ENCODE measurements at regions not wholly inside any gene's neighbourhood (a gene's known extent, or its start where the extent isn't known, plus 50 kb on each side); places are given as distances from the start of the nearest gene placed in this dataset.

- Histone ChIP-seq H3K27ac (no peak overlapping the region), H3K36me3 (no peaks in the 10 kb centered on the region), H3K4me3 (no peak overlapping the region), H3K4me1 (no peaks in the 10 kb centered on the region), H3K9me3 (no peaks in the 10 kb centered on the region), H3K27me3 (no peaks in the 10 kb centered on the region)
- DNase-seq = no peak
- intact Hi-C loops (cut with DNase I; ENCODE audit: low total_unique reads) = no loop called here
- no peak for TF ChIP-seq CTCF (IDR thresholded peaks at IDR 0.05)
Measured at GRCh38 chr14:86539361-86540070, 1009.6 kb downstream of the FLRT2 start.

- Histone ChIP-seq H3K9me3 (no peaks in the 10 kb centered on the region), H3K27me3 (no peaks in the 10 kb centered on the region), H3K4me3 (no peak overlapping the region), H3K27ac (no peak overlapping the region), H3K4me1 (no peaks in the 10 kb centered on the region), H3K36me3 (no peaks in the 10 kb centered on the region)
- intact Hi-C loops (cut with DNase I; ENCODE audit: low total_unique reads) = no loop called here
- no peak for DNase-seq
- TF ChIP-seq CTCF (IDR thresholded peaks at IDR 0.05) = no peak
Measured at GRCh38 chr14:86533834-86534233, 1003.9 kb downstream of the FLRT2 start.

GRCh38 chr14:86532219-86532618 is 1002.3 kb downstream of the FLRT2 start:
- TF ChIP-seq CTCF (IDR thresholded peaks at IDR 0.05) = no peak
- Histone ChIP-seq H3K36me3 (no peaks in the 10 kb centered on the region), H3K4me1 (no peaks in the 10 kb centered on the region), H3K27ac (no peak overlapping the region), H3K27me3 (no peaks in the 10 kb centered on the region), H3K9me3 (no peaks in the 10 kb centered on the region), H3K4me3 (no peak overlapping the region)
- no peak for DNase-seq
- intact Hi-C loops (cut with DNase I; ENCODE audit: low total_unique reads) = no loop called here

GRCh38 chr14:86530457-86530856 is 1000.5 kb downstream of the FLRT2 start:
- H3K36me3 ChIP-seq = no peaks in the 10 kb centered on the region
- no peak overlapping the region for H3K27ac ChIP-seq
- TF ChIP-seq CTCF (IDR thresholded peaks at IDR 0.05) = no peak
- no peaks in the 10 kb centered on the region for H3K4me1 ChIP-seq
- DNase-seq = no peak
- intact Hi-C loops (cut with DNase I; ENCODE audit: low total_unique reads) = no loop called here
- H3K27me3 ChIP-seq = no peaks in the 10 kb centered on the region
- no peak overlapping the region for H3K4me3 ChIP-seq
- no peaks in the 10 kb centered on the region for H3K9me3 ChIP-seq

- Histone ChIP-seq H3K36me3 (no peaks in the 10 kb centered on the region), H3K4me1 (no peaks in the 10 kb centered on the region), H3K27ac (no peak overlapping the region), H3K4me3 (no peak overlapping the region), H3K27me3 (no peaks in the 10 kb centered on the region), H3K9me3 (no peaks in the 10 kb centered on the region)
- no peak for DNase-seq
- no peak for TF ChIP-seq CTCF (IDR thresholded peaks at IDR 0.05)
- intact Hi-C loops (cut with DNase I; ENCODE audit: low total_unique reads) = no loop called here
Measured at GRCh38 chr14:86527312-86527711, 997.4 kb downstream of the FLRT2 start.

GRCh38 chr14:86525673-86526072 is 995.7 kb downstream of the FLRT2 start:
- no peaks in the 10 kb centered on the region for H3K9me3 ChIP-seq
- intact Hi-C loops (cut with DNase I; ENCODE audit: low total_unique reads) = no loop called here
- DNase-seq = no peak
- H3K27ac ChIP-seq = no peak overlapping the region
- H3K27me3 ChIP-seq = no peaks in the 10 kb centered on the region
- no peaks in the 10 kb centered on the region for H3K36me3 ChIP-seq
- H3K4me3 ChIP-seq = no peak overlapping the region
- TF ChIP-seq CTCF (IDR thresholded peaks at IDR 0.05) = no peak
- no peaks in the 10 kb centered on the region for H3K4me1 ChIP-seq
